ENCODE measurements at regions not wholly inside any gene's neighbourhood (a gene's known extent, or its start where the extent isn't known, plus 50 kb on each side); places are given as distances from the start of the nearest gene placed in this dataset.
"Not testable (repeated sequence)": the region's sequence is repeated elsewhere in the genome, so short reads cannot be mapped to it uniquely, and the experiment has no call there.

DNA sequence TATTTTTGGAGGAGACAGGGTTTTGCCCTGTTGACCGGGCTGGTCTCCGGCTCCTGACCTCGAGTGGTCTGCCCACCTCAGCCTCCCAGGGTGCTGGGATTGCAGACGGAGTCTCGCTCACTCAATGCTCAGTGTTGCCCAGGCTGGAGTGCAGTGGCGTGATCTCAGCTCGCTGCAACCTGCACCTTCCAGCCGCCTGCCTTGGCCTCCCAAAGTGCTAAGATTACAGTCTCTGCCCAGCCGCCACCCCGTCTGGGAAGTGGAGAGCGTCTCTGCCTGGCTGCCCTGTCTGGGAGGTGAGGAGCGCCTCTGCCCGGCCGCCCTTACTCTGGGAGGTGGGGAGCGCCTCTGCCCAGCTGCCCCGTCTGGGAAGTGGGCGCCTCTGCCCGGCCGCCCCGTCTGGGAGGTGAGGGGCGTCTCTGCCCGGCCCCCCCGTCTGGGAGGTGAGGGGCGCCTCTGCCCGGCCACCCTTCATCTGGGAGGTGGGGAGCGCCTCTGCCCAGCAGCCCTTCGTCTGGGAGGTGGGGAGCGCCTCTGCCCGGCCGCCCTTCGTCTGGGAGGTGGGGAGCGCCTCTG, 249.8 kb upstream of the USP15 start:
- H3K36me3 ChIP-seq (ENCODE audit: control insufficient read depth in 1 of 2, insufficient read depth in 2 of 2, low read length in 2 of 2); H3K79me2 ChIP-seq (ENCODE audit: control insufficient read depth, insufficient read depth, low read length, poor library complexity); H2BK120ac ChIP-seq (ENCODE audit: insufficient read depth, low read length, poor library complexity); H4K8ac ChIP-seq (ENCODE audit: low read depth, low read length); H3K9me3 ChIP-seq (ENCODE audit: insufficient read depth, low read depth, low read length); H3K27me3 ChIP-seq (ENCODE audit: insufficient read depth, low read length); H2AFZ ChIP-seq (ENCODE audit: insufficient read depth, low read length, poor library complexity); H2AK5ac ChIP-seq (ENCODE audit: low read length); H3K4me1 ChIP-seq (ENCODE audit: control insufficient read depth in 1 of 2, insufficient read depth in 2 of 2, low read length in 2 of 2); H3K79me1 ChIP-seq (ENCODE audit: low read length); H4K91ac ChIP-seq (ENCODE audit: low read depth, low read length); H3K27ac ChIP-seq (ENCODE audit: low read depth, low read length); DNase-seq; H3K23ac ChIP-seq (ENCODE audit: low read length); H3K4ac ChIP-seq (ENCODE audit: low read depth, low read length); H2BK12ac ChIP-seq (ENCODE audit: low read length); H3K14ac ChIP-seq (ENCODE audit: low read length); H3K4me2 ChIP-seq (ENCODE audit: low read length); H3K18ac ChIP-seq (ENCODE audit: low read length); H3K9ac ChIP-seq (ENCODE audit: low read length); H2BK5ac ChIP-seq (ENCODE audit: low read depth, low read length, poor library complexity); H3K4me3 ChIP-seq (ENCODE audit: low read depth, low read length); H4K12ac ChIP-seq (ENCODE audit: low read depth, low read length): not testable (repeated sequence)
- WGBS (ENCODE audit: extremely low coverage, insufficient coverage, insufficient read length) = no CpG with 5 or more reads among the region's 32 CpGs

GRCh38 chr12:62010973-62011372, 249.2 kb upstream of the USP15 start:
- not testable (repeated sequence) for H2AK5ac ChIP-seq (ENCODE audit: low read length); H3K9ac ChIP-seq (ENCODE audit: low read length); H3K9me3 ChIP-seq (ENCODE audit: insufficient read depth, low read depth, low read length); H3K23ac ChIP-seq (ENCODE audit: low read length); H4K8ac ChIP-seq (ENCODE audit: low read depth, low read length); H2BK120ac ChIP-seq (ENCODE audit: insufficient read depth, low read length, poor library complexity); H2BK12ac ChIP-seq (ENCODE audit: low read length); H3K79me2 ChIP-seq (ENCODE audit: control insufficient read depth, insufficient read depth, low read length, poor library complexity); H3K4me3 ChIP-seq (ENCODE audit: low read depth, low read length); H3K4me2 ChIP-seq (ENCODE audit: low read length); H3K14ac ChIP-seq (ENCODE audit: low read length); H2AFZ ChIP-seq (ENCODE audit: insufficient read depth, low read length, poor library complexity); H3K27me3 ChIP-seq (ENCODE audit: insufficient read depth, low read length); H3K18ac ChIP-seq (ENCODE audit: low read length); H3K79me1 ChIP-seq (ENCODE audit: low read length); H2BK5ac ChIP-seq (ENCODE audit: low read depth, low read length, poor library complexity); H4K12ac ChIP-seq (ENCODE audit: low read depth, low read length); H4K91ac ChIP-seq (ENCODE audit: low read depth, low read length); H3K36me3 ChIP-seq (ENCODE audit: control insufficient read depth in 1 of 2, insufficient read depth in 2 of 2, low read length in 2 of 2); H3K27ac ChIP-seq (ENCODE audit: low read depth, low read length); H3K4me1 ChIP-seq (ENCODE audit: control insufficient read depth in 1 of 2, insufficient read depth in 2 of 2, low read length in 2 of 2); DNase-seq; H3K4ac ChIP-seq (ENCODE audit: low read depth, low read length)
- no CpG with 5 or more reads among the region's 22 CpGs for WGBS (ENCODE audit: extremely low coverage, insufficient coverage, insufficient read length)

DNA sequence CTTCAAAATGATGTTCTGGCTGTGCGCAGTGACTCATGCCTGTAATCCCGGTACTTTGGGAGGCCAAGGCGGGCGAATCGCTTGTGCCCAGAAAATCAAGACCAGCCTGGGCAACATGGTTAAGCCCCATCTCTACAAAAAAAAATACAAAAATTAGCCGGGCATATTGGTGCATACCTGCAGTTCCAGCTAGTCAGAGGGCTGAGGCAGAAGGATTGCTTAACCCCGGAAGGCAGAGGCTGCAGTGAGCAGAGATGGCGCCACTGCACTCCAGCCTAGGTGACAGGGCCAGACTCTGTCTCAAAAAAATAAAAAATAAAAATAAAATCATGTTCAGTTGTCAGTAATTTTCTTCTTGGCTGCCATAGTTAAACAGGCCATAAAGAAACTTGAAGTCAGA, 245.9 kb upstream of the USP15 start:
- no peak overlapping the region for H4K8ac ChIP-seq (ENCODE audit: low read depth, low read length)
- no peaks in the 10 kb centered on the region for H3K79me2 ChIP-seq (ENCODE audit: control insufficient read depth, insufficient read depth, low read length, poor library complexity)
- H3K4me3 ChIP-seq (ENCODE audit: low read depth, low read length) = no peak overlapping the region
- H3K27me3 ChIP-seq (ENCODE audit: insufficient read depth, low read length) = no peaks in the 10 kb centered on the region
- no peak overlapping the region for H4K12ac ChIP-seq (ENCODE audit: low read depth, low read length)
- no peak for DNase-seq
- H3K79me1 ChIP-seq (ENCODE audit: low read length) = no peaks in the 10 kb centered on the region
- no peak overlapping the region for H4K91ac ChIP-seq (ENCODE audit: low read depth, low read length)
- no CpG with 5 or more reads among the region's 8 CpGs for WGBS (ENCODE audit: extremely low coverage, insufficient coverage, insufficient read length)
- no peak overlapping the region for H2BK5ac ChIP-seq (ENCODE audit: low read depth, low read length, poor library complexity)
- no peak overlapping the region for H2AK5ac ChIP-seq (ENCODE audit: low read length)
- no peak overlapping the region for H2BK120ac ChIP-seq (ENCODE audit: insufficient read depth, low read length, poor library complexity)
- no peak overlapping the region for H3K23ac ChIP-seq (ENCODE audit: low read length)
- no peak overlapping the region for H2AFZ ChIP-seq (ENCODE audit: insufficient read depth, low read length, poor library complexity)
- H3K18ac ChIP-seq (ENCODE audit: low read length) = no peak overlapping the region
- no peak overlapping the region for H3K4me2 ChIP-seq (ENCODE audit: low read length)
- peaks cover 2% of the 10 kb centered on the region for H3K9me3 ChIP-seq (ENCODE audit: insufficient read depth, low read depth, low read length)
- no peaks in the 10 kb centered on the region for H3K36me3 ChIP-seq (ENCODE audit: control insufficient read depth in 1 of 2, insufficient read depth in 2 of 2, low read length in 2 of 2)
- no peak overlapping the region for H3K27ac ChIP-seq (ENCODE audit: low read depth, low read length)
- H3K14ac ChIP-seq (ENCODE audit: low read length) = no peak overlapping the region
- no peak overlapping the region for H2BK12ac ChIP-seq (ENCODE audit: low read length)
- H3K4me1 ChIP-seq (ENCODE audit: control insufficient read depth in 1 of 2, insufficient read depth in 2 of 2, low read length in 2 of 2) = no peaks in the 10 kb centered on the region
- H3K4ac ChIP-seq (ENCODE audit: low read depth, low read length) = no peak overlapping the region
- H3K9ac ChIP-seq (ENCODE audit: low read length) = no peak overlapping the region

DNA sequence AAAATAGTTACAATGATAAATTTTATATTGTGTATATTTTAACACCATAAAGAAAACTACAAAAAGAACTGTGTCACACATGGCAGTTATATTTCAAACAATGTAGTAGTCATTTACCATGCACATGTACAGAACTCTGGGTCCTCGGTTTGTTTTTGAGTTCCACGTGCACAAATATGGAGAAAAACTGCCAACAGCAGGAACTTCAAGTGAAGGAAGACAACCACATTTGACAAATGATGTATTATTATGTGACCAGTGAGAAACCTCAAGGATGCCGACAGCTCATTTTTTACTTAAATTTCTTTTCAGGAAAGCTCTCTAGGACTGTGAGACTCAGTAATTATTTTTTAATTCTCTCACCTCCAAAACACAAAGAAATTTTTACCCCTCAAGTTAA, 244.2 kb upstream of the USP15 start:
- Histone ChIP-seq H3K9ac (ENCODE audit: low read length) (no peak overlapping the region), H2BK5ac (ENCODE audit: low read depth, low read length, poor library complexity) (no peak overlapping the region), H4K12ac (ENCODE audit: low read depth, low read length) (no peak overlapping the region), H2BK12ac (ENCODE audit: low read length) (no peak overlapping the region), H3K18ac (ENCODE audit: low read length) (no peak overlapping the region), H3K23ac (ENCODE audit: low read length) (no peak overlapping the region), H3K27ac (ENCODE audit: low read depth, low read length) (no peak overlapping the region), H2AK5ac (ENCODE audit: low read length) (no peak overlapping the region), H3K4me3 (ENCODE audit: low read depth, low read length) (no peak overlapping the region), H3K27me3 (ENCODE audit: insufficient read depth, low read length) (no peaks in the 10 kb centered on the region), H3K14ac (ENCODE audit: low read length) (no peak overlapping the region), H3K36me3 (ENCODE audit: control insufficient read depth in 1 of 2, insufficient read depth in 2 of 2, low read length in 2 of 2) (no peaks in the 10 kb centered on the region), H3K79me1 (ENCODE audit: low read length) (no peaks in the 10 kb centered on the region), H4K8ac (ENCODE audit: low read depth, low read length) (no peak overlapping the region), H2BK120ac (ENCODE audit: insufficient read depth, low read length, poor library complexity) (no peak overlapping the region), H2AFZ (ENCODE audit: insufficient read depth, low read length, poor library complexity) (no peak overlapping the region), H4K91ac (ENCODE audit: low read depth, low read length) (no peak overlapping the region), H3K4me2 (ENCODE audit: low read length) (no peak overlapping the region), H3K4me1 (ENCODE audit: control insufficient read depth in 1 of 2, insufficient read depth in 2 of 2, low read length in 2 of 2) (no peaks in the 10 kb centered on the region), H3K4ac (ENCODE audit: low read depth, low read length) (no peak overlapping the region), H3K79me2 (ENCODE audit: control insufficient read depth, insufficient read depth, low read length, poor library complexity) (no peaks in the 10 kb centered on the region), H3K9me3 (ENCODE audit: insufficient read depth, low read depth, low read length) (peaks cover 1% of the 10 kb centered on the region)
- WGBS (ENCODE audit: extremely low coverage, insufficient coverage, insufficient read length) = no CpG with 5 or more reads among the region's 3 CpGs
- DNase-seq = no peak

Data from trophoblast cell (in vitro differentiated cells and primary cell).